K562 (cell line): ENCODE measurements at regions not wholly inside any gene's neighbourhood (a gene's known extent, or its start where the extent isn't known, plus 50 kb on each side); places are given as distances from the start of the nearest gene placed in this dataset.

Source experiments
- MYC ChIP-seq, 2 experiments: fragments of 250-450 bp in 1 of 2; sonication (Bioruptor Pico) in 1 of 2; IDR thresholded peaks; 2 replicates each; pipeline versions ENCODE4 v1.5.1 to v1.6.1; 2012 to 2021; ENCODE audit warnings: low read depth in 2 of 2, borderline replicate concordance in 1 of 2, improper control_type of control experiment in 1 of 2, low read length in 1 of 2, mild to moderate bottlenecking in 1 of 2, moderate library complexity in 1 of 2
- SNRNP70 ChIP-seq: fragments of 200-400 bp; formaldehyde crosslinking; optimal IDR thresholded peaks from 2 replicates; pipeline ENCODE3; 2017; ENCODE audit warnings: low read depth, low read length
- TF ChIP-seq, protein P1 (sequence below): conservative IDR thresholded peaks from 2 replicates; pipeline ENCODE4 v1.6.1; 2011; ENCODE audit warnings: low read depth, mild to moderate bottlenecking, low read length; ENCODE audit not compliant: control insufficient read depth
- TF ChIP-seq, protein P2 (sequence below): fragments of 150-350 bp; conservative IDR thresholded peaks from 2 replicates; pipeline ENCODE4 v1.6.1; 2014; ENCODE audit warnings: low read length
- TF ChIP-seq, protein P3 (sequence below), 3 experiments: IDR thresholded peaks in 2 of 3; conservative IDR thresholded peaks in 1 of 3; 2 replicates each; pipeline ENCODE4 v1.5.1; 2011 to 2012; ENCODE audit warnings: low read length in 3 of 3, mild to moderate bottlenecking in 3 of 3, control low read depth in 2 of 3, improper control_type of control experiment in 1 of 3, inconsistent platforms in 1 of 3, low read depth in 1 of 3, mixed read lengths in 1 of 3, moderate library complexity in 1 of 3; ENCODE audit not compliant: insufficient read depth in 2 of 3
- TF ChIP-seq, protein P4 (sequence below), 3 experiments: fragments of 200-800 bp in 1 of 3; sonication (Bioruptor generic) in 1 of 3; sonication (generic) in 1 of 3; formaldehyde crosslinking in 1 of 3; IDR thresholded peaks; 2 replicates each; pipeline versions ENCODE4 v1.6.1 to v1.8.0; 2016 to 2022; ENCODE audit warnings: mild to moderate bottlenecking in 2 of 3, missing compliant biosample characterization in 2 of 3, missing genetic modification characterization in 2 of 3, missing genetic modification reagents in 1 of 3

DNA sequence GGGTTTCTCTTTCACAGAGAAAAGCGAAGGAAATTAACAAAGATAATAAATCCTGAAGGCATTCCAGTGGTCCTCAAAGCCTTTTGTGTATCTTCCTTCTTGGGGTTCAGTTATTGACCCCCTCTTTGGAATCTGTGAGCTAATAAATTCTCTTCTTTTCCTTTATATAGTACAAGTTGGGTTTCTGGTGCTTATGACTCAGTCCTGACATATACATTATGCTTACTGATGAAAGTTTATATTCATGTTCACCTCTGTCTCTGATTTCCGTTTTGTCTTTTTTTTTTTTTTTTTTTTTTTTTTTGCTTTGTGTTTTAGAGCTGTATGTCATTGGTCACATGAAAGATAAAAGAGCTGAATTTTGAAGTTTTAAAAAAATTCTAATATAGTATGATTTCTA, 230.7 kb upstream of the RBMS3 start:
- TF ChIP-seq, protein P1, sequence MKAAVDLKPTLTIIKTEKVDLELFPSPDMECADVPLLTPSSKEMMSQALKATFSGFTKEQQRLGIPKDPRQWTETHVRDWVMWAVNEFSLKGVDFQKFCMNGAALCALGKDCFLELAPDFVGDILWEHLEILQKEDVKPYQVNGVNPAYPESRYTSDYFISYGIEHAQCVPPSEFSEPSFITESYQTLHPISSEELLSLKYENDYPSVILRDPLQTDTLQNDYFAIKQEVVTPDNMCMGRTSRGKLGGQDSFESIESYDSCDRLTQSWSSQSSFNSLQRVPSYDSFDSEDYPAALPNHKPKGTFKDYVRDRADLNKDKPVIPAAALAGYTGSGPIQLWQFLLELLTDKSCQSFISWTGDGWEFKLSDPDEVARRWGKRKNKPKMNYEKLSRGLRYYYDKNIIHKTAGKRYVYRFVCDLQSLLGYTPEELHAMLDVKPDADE, result no peak
- TF ChIP-seq MYC (IDR thresholded peaks at IDR 0.05; ENCODE audit: low read depth, low read length) (no peak), MYC (CRISPR knock-in tag; IDR thresholded peaks at IDR 0.05; ENCODE audit: borderline replicate concordance, low read depth) (no peak), SNRNP70 (no peak)
- TF ChIP-seq, protein P2, sequence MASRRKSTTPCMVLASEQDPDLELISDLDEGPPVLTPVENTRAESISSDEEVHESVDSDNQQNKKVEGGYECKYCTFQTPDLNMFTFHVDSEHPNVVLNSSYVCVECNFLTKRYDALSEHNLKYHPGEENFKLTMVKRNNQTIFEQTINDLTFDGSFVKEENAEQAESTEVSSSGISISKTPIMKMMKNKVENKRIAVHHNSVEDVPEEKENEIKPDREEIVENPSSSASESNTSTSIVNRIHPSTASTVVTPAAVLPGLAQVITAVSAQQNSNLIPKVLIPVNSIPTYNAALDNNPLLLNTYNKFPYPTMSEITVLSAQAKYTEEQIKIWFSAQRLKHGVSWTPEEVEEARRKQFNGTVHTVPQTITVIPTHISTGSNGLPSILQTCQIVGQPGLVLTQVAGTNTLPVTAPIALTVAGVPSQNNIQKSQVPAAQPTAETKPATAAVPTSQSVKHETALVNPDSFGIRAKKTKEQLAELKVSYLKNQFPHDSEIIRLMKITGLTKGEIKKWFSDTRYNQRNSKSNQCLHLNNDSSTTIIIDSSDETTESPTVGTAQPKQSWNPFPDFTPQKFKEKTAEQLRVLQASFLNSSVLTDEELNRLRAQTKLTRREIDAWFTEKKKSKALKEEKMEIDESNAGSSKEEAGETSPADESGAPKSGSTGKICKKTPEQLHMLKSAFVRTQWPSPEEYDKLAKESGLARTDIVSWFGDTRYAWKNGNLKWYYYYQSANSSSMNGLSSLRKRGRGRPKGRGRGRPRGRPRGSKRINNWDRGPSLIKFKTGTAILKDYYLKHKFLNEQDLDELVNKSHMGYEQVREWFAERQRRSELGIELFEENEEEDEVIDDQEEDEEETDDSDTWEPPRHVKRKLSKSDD, result no peak
- TF ChIP-seq, protein P3, sequence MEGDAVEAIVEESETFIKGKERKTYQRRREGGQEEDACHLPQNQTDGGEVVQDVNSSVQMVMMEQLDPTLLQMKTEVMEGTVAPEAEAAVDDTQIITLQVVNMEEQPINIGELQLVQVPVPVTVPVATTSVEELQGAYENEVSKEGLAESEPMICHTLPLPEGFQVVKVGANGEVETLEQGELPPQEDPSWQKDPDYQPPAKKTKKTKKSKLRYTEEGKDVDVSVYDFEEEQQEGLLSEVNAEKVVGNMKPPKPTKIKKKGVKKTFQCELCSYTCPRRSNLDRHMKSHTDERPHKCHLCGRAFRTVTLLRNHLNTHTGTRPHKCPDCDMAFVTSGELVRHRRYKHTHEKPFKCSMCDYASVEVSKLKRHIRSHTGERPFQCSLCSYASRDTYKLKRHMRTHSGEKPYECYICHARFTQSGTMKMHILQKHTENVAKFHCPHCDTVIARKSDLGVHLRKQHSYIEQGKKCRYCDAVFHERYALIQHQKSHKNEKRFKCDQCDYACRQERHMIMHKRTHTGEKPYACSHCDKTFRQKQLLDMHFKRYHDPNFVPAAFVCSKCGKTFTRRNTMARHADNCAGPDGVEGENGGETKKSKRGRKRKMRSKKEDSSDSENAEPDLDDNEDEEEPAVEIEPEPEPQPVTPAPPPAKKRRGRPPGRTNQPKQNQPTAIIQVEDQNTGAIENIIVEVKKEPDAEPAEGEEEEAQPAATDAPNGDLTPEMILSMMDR (IDR thresholded peaks at IDR 0.05 in 2 of 3, conservative IDR thresholded peaks at IDR 0.05 in 1 of 3; ENCODE audit: insufficient read depth in 2 of 3, low read depth in 1 of 3, low read length in 3 of 3), result no peak
- TF ChIP-seq, protein P4, sequence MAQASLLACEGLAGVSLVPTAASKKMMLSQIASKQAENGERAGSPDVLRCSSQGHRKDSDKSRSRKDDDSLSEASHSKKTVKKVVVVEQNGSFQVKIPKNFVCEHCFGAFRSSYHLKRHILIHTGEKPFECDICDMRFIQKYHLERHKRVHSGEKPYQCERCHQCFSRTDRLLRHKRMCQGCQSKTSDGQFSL (CRISPR knock-in tag; IDR thresholded peaks at IDR 0.05), result no peak
- TF ChIP-seq, protein P4 (tag; IDR thresholded peaks at IDR 0.05), result no peak
